Astrocyte (in vitro differentiated cells and primary cell): ENCODE measurements at regions not wholly inside any gene's neighbourhood (a gene's known extent, or its start where the extent isn't known, plus 50 kb on each side); places are given as distances from the start of the nearest gene placed in this dataset.

Experiments
- DNase-seq: peaks from one replicate; pipeline ENCODE4 v3.0.0-alpha.2; 2010; ENCODE audit warnings: low read depth
- FAIRE-seq: peaks from 2 replicates; lab custom pipeline; 2011; peaks lifted over from hg19 to GRCh38; lab: Jason Lieb, UNC
- H2AFZ ChIP-seq: 2 replicates; pipeline ENCODE4 v1.6.0; 2012; ENCODE audit warnings: low read depth, low read length, inconsistent platforms
- H3K27ac ChIP-seq: 2 replicates; pipeline ENCODE4 v1.5.1; 2011; ENCODE audit warnings: low read depth, low read length, inconsistent platforms
- H3K27me3 ChIP-seq: 2 replicates; pipeline ENCODE4 v1.6.0; 2011; ENCODE audit warnings: low read length, inconsistent platforms; ENCODE audit not compliant: insufficient read depth
- H3K36me3 ChIP-seq: 2 replicates; pipeline ENCODE4 v1.5.1; 2011; ENCODE audit warnings: low read length, inconsistent platforms; ENCODE audit not compliant: insufficient read depth
- H3K4me1 ChIP-seq: 2 replicates; pipeline ENCODE4 v1.5.1; 2011; ENCODE audit warnings: low read length, inconsistent platforms; ENCODE audit not compliant: insufficient read depth
- H3K4me2 ChIP-seq: 2 replicates; pipeline ENCODE4 v1.6.0; 2012; ENCODE audit warnings: low read length, inconsistent platforms
- H3K4me3 ChIP-seq: 2 replicates; pipeline ENCODE4 v1.5.1; 2011; ENCODE audit warnings: low read depth, mild to moderate bottlenecking, low read length, inconsistent platforms; ENCODE audit not compliant: insufficient read depth
- H3K79me2 ChIP-seq: 2 replicates; pipeline ENCODE4 v1.6.0; 2012; ENCODE audit warnings: mild to moderate bottlenecking, low read length, inconsistent platforms; ENCODE audit not compliant: insufficient read depth
- H3K9ac ChIP-seq: 2 replicates; pipeline ENCODE4 v1.6.0; 2012; ENCODE audit warnings: mild to moderate bottlenecking, low read length, inconsistent platforms
- H3K9me3 ChIP-seq: 2 replicates; pipeline ENCODE4 v1.5.1; 2012; ENCODE audit warnings: low read depth, mild to moderate bottlenecking, low read length, inconsistent platforms; ENCODE audit not compliant: insufficient read depth
- H4K20me1 ChIP-seq: 2 replicates; pipeline ENCODE4 v1.6.0; 2012; ENCODE audit warnings: low read length, inconsistent platforms; ENCODE audit not compliant: insufficient read depth
- H3K27ac Mint-ChIP-seq: one replicate; pipeline ENCODE4 v1.8.0; 2021; ENCODE audit warnings: mild to moderate bottlenecking, mixed read lengths; ENCODE audit not compliant: unreplicated experiment
- H3K27me3 Mint-ChIP-seq: one replicate; pipeline ENCODE4 v1.8.0; 2021; ENCODE audit warnings: low read depth, mixed read lengths; ENCODE audit not compliant: unreplicated experiment
- H3K36me3 Mint-ChIP-seq: one replicate; pipeline ENCODE4 v1.8.0; 2021; ENCODE audit warnings: low read depth, mixed read lengths; ENCODE audit not compliant: unreplicated experiment
- H3K4me1 Mint-ChIP-seq: one replicate; pipeline ENCODE4 v1.8.0; 2021; ENCODE audit warnings: low read depth, mixed read lengths; ENCODE audit not compliant: unreplicated experiment
- H3K4me3 Mint-ChIP-seq: one replicate; pipeline ENCODE4 v1.8.0; 2021; ENCODE audit warnings: mild to moderate bottlenecking, moderate library complexity, mixed read lengths; ENCODE audit not compliant: unreplicated experiment
- H3K9me3 Mint-ChIP-seq: one replicate; pipeline ENCODE4 v1.8.0; 2021; ENCODE audit warnings: mild to moderate bottlenecking, mixed read lengths; ENCODE audit not compliant: unreplicated experiment
- EZH2 ChIP-seq: IDR thresholded peaks from 2 replicates; pipeline ENCODE4 v1.6.1; 2012; ENCODE audit warnings: mild to moderate bottlenecking, low read length, inconsistent platforms; ENCODE audit not compliant: insufficient read depth
- TF ChIP-seq, protein P1 (sequence below): IDR thresholded peaks from 2 replicates; pipeline ENCODE4 v1.5.1; 2011; ENCODE audit warnings: low read depth, mild to moderate bottlenecking, inconsistent platforms, low read length, moderate library complexity; ENCODE audit not compliant: insufficient read depth

- Histone ChIP-seq H2AFZ (no peak overlapping the region), H3K4me2 (no peak overlapping the region), H3K27me3 (no peaks in the 10 kb centered on the region)
These were observed 143.4 kb upstream of the ITGB1 start for GRCh38 chr10:33101392-33101787.

GRCh38 chr10:33100781-33101391 lies 142.9 kb upstream of the ITGB1 start:
- Mint-ChIP-seq H3K4me3 (no peak overlapping the region), H3K36me3 (peaks cover 3% of the 10 kb centered on the region), H3K27ac (peak overlapping the region; percentile 62), H3K9me3 (peaks cover 11% of the 10 kb centered on the region), H3K4me1 (peaks cover 17% of the 10 kb centered on the region), H3K27me3 (no peaks in the 10 kb centered on the region)
- no peaks in the 10 kb centered on the region for H3K79me2 ChIP-seq
- H3K27ac ChIP-seq, result no peak overlapping the region
- H3K4me1 ChIP-seq, result no peaks in the 10 kb centered on the region
- H2AFZ ChIP-seq, result no peak overlapping the region
- DNase-seq, result no peak
- peaks cover 4% of the 10 kb centered on the region for H3K9me3 ChIP-seq
- H3K36me3 ChIP-seq, result no peaks in the 10 kb centered on the region
- H3K27me3 ChIP-seq, result no peaks in the 10 kb centered on the region
- no peak overlapping the region for H3K4me3 ChIP-seq
- H3K4me2 ChIP-seq, result no peak overlapping the region
- TF ChIP-seq, protein P1, sequence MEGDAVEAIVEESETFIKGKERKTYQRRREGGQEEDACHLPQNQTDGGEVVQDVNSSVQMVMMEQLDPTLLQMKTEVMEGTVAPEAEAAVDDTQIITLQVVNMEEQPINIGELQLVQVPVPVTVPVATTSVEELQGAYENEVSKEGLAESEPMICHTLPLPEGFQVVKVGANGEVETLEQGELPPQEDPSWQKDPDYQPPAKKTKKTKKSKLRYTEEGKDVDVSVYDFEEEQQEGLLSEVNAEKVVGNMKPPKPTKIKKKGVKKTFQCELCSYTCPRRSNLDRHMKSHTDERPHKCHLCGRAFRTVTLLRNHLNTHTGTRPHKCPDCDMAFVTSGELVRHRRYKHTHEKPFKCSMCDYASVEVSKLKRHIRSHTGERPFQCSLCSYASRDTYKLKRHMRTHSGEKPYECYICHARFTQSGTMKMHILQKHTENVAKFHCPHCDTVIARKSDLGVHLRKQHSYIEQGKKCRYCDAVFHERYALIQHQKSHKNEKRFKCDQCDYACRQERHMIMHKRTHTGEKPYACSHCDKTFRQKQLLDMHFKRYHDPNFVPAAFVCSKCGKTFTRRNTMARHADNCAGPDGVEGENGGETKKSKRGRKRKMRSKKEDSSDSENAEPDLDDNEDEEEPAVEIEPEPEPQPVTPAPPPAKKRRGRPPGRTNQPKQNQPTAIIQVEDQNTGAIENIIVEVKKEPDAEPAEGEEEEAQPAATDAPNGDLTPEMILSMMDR, result no peak
- TF ChIP-seq EZH2, result no peak
- no peak for FAIRE-seq
- no peak overlapping the region for H3K9ac ChIP-seq
- no peaks in the 10 kb centered on the region for H4K20me1 ChIP-seq

More at GRCh38 chr10:33101392-33101787, 143.4 kb upstream of the ITGB1 start:
- H3K36me3 ChIP-seq, result no peaks in the 10 kb centered on the region
- Mint-ChIP-seq H3K27me3 (no peaks in the 10 kb centered on the region), H3K36me3 (peaks cover 1% of the 10 kb centered on the region), H3K9me3 (peaks cover 11% of the 10 kb centered on the region), H3K4me1 (peaks cover 17% of the 10 kb centered on the region), H3K4me3 (no peak overlapping the region), H3K27ac (peak overlapping the region; percentile 62)
- no peaks in the 10 kb centered on the region for H3K79me2 ChIP-seq
- TF ChIP-seq, protein P1, result no peak
- TF ChIP-seq EZH2, result no peak
- H3K9me3 ChIP-seq, result peaks cover 4% of the 10 kb centered on the region
- no peaks in the 10 kb centered on the region for H3K4me1 ChIP-seq
- H3K27ac ChIP-seq, result no peak overlapping the region
- no peak overlapping the region for H3K4me3 ChIP-seq
- no peaks in the 10 kb centered on the region for H4K20me1 ChIP-seq
- H3K9ac ChIP-seq, result no peak overlapping the region
- no peak for FAIRE-seq
- DNase-seq, result no peak

DNA sequence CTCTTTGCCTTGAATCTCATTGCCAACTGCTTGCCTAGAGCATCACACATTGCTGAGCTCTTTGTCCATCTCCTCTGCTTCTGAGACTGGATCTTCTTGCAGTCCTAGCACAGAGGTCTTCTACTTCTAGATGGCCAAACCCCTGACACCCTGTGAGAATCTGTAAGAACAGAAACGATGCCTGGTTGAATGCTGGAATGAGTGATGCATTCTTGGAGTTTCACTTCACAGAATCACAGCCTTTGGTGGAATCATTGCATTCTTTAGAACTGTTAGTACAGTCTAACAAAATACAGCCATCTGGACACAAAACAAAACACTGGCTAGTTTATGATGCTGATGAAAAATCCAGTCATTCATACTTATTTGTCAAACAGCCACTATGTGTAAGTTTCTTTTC lies 141.7 kb upstream of the ITGB1 start:
- Mint-ChIP-seq H3K27ac (no peak overlapping the region), H3K9me3 (peaks cover 14% of the 10 kb centered on the region), H3K4me3 (no peak overlapping the region), H3K4me1 (peaks cover 17% of the 10 kb centered on the region), H3K36me3 (peaks cover 5% of the 10 kb centered on the region), H3K27me3 (no peaks in the 10 kb centered on the region)
- Histone ChIP-seq H3K9me3 (peaks cover 4% of the 10 kb centered on the region), H3K36me3 (no peaks in the 10 kb centered on the region), H4K20me1 (no peaks in the 10 kb centered on the region), H3K9ac (no peak overlapping the region), H2AFZ (no peak overlapping the region), H3K4me1 (no peaks in the 10 kb centered on the region), H3K27me3 (no peaks in the 10 kb centered on the region), H3K4me3 (no peak overlapping the region), H3K27ac (peak overlapping the region; percentile 39), H3K79me2 (no peaks in the 10 kb centered on the region), H3K4me2 (peak overlapping the region; percentile 12)
- peak; percentile 83 for DNase-seq
- FAIRE-seq, result peak; percentile 92
- TF ChIP-seq, protein P1, result no peak
- no peak for TF ChIP-seq EZH2
